ENCODE measurements at regions not wholly inside any gene's neighbourhood (a gene's known extent, or its start where the extent isn't known, plus 50 kb on each side); places are given as distances from the start of the nearest gene placed in this dataset.

DNA sequence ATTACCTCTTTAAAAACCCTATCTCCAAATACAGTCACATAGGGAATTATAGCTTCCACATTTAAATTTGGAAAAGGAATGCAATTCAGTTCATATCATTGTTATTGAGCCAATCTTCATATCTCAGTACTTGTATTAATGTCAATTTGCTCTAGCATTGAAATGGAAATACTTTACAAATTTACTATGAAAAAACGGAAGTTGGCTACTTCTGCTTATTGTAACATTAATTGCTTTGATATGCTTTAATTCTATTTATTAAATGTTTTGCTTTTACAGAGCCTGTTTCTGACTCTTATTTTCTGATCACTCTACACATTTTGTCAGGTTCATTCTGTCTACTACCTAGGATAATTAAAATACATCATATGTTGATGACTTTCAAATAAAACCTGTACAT, 412.6 kb downstream of the KCNJ3 start:
- no peak for DNase-seq

DNA sequence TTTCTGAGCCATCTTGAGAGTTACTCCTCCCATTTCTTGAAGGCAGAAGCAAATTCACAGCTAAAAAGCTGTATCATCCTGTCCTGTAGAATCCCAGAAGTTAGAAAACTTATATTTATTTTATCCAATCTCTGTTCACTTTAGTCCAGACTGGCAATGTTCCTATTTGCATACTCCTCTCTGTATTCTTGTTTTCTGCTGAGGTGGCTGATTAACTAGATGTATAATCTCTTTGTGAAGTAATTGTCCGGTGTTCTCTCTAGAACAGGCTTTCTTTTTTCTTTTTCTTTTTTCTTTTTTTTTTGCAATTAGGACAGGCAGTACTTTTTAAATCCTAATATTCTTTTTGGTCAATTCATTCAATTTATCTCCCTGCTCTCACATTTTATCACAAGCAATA, 411.0 kb downstream of the KCNJ3 start:
- no peak for DNase-seq

DNA sequence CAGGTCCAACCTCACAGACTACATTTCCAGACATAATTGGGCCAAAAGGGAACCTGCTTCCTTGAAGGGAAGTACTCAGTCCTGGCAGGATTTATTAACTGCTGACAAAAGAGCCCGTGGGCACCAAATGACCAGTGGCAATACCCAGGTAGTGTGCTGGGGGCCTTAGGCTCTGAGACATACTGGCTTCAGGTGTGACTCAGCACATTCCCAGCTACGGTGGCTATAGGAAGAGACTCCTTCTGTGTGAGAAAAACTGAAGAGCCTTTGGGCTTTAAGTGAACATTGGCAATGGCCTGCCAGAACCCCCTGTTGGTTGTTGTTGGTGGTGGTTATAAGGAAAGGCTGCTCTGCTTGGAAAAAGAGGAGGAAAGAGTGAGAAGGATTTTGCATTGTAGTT, 401.8 kb downstream of the KCNJ3 start:
- DNase-seq: no peak

DNA sequence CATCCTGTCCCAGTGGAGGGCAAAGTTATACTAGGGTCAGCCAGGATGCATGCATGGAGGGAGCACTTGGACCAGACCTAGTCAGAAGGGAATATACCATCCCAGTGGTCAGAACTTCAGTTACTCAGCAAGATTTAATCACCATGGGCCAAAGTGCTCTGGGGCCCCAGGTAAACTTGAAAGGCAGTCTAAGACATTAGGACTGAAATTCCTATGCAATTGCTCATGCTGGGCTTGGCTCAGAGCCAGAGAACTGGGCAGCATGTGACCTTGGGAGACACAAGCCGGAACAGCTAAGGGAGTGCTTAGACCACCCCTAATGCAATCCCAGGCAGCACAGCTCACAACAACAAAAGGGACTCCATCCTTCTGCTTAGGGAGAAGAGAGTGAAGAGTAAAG, 401.3 kb downstream of the KCNJ3 start:
- DNase-seq: no peak

DNA sequence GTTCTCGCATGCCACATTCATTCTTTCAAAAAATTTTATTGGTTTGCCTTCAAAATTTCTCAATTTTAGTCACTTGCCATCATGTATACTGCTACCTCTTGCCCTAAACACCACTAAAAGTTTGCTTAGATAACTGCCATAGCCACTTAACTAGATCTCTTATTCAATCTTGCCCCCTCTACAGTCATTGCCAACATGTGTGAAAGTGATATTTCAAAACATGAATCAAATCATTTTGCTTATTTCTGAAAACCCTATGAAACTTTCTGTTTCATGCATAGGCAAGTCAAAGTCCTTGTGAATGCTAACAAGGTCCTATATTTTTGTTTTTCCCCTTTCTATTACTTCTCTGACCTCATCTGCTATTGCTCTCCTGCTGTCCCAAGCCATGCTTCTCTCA, 397.1 kb downstream of the KCNJ3 start:
- no peak for DNase-seq

DNA sequence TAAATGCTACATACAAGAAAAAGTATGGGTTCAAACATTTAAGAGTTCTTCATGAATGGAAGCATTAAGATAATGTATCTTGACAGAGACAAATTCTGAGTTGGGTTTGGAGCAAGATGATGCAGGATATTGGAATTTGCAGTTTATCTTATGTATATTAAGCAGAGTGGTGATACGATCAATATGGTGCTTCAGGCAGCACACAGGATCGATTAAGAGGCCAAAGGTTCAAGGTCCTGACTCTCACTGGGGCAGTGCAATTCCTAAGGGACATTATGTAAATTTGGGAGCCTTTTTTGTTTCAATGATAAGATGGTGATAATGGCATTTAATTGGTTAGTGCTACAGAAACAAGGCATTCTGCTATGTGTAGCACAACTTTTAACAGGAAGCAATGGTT, 381.9 kb downstream of the KCNJ3 start:
- DNase-seq: no peak

DNA sequence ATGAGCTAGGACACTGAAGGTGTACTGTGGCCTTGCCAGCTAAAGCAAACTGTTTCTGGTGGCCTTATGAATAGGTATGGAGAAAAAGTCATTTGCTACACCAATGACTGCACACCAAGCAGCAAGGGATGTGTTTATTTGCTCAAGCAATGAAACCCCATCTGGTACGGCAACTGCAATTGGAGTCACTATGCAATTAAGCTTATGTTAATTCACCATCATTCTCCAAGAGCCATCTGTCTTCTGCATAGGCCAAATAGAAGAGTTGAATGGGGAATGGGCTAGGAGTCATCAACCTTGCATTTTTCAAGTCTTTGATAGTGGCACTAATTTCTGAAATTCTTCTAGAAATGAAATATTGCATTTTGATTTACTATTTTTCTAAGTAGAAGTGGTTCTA, 372.0 kb downstream of the KCNJ3 start:
- no peak for DNase-seq

DNA sequence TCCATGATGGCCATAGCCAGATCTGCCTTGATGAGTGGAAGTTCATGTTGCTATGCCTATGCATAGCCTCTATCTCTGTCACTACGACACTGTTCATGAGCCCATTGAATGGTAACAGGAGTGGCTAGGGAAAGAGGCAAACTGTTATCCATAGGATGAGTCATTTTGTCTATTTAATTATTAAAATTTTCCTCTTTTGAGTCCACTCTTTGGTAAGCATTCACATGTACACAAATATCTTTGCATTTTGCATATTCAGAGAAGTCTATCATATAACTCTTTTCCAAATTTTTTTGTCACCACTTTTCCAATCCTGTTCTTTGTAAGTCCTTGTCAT, 364.4 kb downstream of the KCNJ3 start:
- no peak for DNase-seq

DNA sequence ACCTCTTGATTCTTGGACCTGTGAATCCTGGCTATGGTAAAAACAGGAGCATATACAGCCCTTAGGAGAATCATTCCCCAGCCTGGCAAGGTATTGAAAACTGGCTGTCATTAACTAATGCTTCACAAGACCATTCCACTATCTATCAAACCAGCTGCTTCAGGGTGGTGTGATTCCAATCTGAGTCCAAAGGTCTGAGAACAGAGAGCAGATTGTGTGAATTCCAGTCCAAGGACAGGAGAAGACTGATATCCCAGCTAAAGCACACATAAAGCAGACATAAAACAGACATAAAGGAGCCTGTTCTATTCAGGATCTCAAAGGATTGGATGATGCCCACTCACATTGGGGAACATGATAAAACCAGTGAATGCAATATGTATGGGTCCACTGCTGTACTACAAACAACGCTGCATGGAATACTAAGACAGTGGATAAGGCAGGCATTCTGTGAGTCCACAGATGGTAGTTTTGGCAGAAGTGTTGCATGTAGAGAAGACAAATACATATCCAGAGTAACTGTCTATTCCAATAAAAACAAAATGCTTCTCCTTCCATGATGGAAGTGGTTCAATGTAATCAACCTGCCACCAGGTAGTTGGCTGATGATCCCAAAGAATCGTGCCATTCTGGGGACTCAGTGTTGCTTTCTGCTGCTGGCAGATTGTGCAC, 363.9 kb downstream of the KCNJ3 start:
- no peak for DNase-seq

DNA sequence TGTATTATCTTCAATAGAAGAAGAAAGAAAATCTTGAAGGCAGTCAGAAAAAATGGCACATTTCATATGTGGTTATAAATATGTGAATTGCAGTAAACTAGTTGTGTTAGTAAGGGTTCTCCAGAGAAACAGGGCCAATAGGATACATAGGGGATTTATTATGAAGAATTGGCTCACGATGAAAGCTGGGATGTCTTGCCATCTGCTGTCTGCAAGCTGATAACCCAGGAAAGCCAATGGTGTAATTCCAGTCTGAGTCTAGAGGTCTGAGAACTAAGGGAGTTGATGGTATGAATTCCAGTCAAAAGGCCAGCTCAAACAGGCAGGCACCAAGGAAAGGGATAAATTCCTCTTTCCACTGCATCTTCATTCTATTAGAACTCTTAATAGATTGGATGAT, 362.4 kb downstream of the KCNJ3 start:
- DNase-seq: no peak

DNA sequence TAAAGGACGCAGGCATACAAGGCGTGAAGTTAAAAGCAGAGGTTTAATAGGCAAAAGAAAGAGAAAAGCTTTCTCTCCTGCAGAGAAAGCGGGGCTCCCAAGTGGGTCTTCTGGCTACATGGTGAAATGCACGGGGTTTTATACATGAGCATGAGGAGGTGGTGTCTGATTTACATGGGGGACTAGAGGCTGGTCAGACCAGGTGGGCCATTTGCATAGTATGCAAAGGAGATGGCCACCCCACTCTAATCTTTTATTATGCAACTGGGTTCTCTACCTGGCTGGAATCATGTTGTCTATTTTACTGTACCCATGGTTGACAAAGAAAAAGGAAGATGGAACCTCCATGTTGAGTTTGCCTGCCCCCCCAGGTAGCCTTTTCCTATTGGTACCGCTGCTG, 356.2 kb downstream of the KCNJ3 start:
- DNase-seq: no peak

DNA sequence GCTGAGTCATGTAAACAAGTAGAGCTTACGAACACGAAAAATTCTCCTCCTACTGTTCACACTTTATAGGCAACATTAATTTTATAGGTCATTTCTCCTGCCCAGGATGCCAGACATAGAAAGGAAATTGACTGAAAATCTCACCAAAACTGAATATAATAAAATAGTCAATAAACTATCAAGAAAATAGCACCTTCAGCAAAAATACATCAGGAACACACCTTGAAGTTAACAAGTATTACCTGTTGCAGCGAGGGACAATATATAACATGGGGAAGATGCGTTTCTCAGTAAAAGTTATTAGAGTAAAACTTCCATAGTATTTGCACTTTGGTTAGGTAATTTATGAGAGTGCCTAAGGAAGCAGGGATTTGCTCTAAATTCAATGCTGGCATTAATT, 344.6 kb downstream of the KCNJ3 start:
- no peak for DNase-seq

DNA sequence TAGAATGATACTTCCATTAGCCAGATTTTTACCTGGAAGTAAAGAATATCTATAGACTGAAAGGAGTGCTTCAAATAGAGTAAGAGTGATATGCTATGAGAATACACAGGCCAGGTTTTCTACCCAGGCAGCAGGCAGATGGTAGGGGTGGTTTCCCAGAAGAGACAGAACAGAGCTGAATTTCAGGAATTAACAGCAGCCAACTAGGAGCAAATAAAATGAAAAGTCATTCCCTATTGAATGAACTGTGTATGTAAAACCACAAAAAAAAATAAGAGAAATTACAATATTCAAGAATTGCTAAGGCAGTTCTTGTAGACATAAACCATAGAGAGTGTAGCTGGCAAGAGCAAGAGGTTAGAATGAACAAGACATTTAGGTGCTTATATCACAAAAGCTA, 336.8 kb downstream of the KCNJ3 start:
- DNase-seq: no peak

DNA sequence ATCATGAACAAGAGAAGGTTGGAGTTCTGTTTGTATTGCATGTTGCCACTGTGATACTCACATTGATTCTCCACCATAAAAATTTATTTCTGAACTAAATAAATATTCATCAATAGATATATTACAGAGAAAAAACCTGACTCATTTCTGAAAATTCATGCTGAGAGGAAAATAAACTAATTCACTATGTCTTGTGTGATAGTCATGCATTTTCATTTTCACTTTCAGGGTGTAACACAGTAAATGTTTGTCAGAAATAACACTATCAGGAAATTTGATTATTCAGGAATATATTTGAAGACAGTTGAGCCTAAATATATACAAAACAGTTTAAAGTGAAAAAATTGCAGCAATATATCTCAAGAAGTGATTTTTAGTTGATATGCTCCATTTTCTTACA, 335.2 kb downstream of the KCNJ3 start:
- no peak for DNase-seq

DNA sequence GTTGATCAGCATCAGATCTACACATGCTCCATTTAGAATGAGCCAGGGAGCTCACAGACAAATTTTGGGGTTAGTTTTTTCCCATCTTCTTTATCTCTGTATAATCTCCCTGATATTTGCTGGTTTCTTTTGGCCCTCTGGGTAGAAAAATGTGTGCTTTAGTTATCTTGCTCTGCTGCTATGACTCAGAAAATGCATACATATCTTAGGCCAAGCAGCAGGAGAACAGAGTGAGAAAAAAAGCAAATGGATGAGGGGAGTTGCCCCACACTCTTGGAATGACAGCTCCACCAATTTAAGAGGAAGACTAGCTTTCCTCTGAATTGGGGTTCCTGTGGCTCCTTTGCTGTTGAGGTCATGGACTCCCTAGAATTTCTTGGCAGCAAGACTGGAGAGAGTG, 331.8 kb downstream of the KCNJ3 start:
- DNase-seq: no peak

DNA sequence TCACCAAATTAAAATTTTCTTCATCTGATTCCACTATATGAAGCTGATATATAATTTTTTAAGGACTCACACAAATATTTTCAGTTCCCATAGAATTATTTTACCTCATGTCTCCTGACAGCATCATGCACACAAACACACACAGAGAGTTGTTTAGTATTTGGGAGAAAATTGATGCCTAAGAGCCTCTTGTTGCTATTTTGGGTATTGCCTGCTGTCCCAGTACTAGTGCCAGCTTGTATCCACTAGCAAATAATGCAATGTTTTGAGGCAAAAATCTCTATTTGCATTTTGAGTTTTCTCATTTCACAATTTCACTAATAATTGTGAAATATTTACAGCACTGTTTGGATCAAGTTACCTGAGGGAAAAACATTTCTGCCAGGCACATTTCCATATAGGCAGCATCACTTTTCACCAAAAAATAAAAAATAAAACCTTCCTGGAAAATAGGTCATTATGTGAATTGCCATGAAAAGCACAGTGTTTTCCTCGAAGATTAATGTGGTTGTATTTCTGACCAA, 328.2 kb downstream of the KCNJ3 start:
- no peak for DNase-seq

DNA sequence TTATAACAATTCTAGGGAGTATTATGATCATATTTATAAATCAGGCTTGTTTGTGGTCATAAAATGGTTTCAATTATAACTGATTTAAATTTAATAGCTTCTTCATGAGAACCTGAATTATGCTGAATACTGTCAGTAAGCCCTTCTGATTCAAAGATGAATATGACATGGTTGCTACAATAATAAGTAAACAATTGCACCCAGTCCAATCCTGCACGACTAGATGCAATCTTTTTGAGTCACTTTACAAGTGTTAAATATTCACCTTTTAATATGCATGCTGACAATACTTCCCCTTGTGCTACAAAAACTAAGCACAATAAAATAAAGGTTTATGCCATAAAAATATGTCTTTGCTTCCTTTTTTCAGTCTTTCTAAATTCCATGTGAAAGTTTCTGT, 325.2 kb downstream of the KCNJ3 start:
- DNase-seq: no peak

DNA sequence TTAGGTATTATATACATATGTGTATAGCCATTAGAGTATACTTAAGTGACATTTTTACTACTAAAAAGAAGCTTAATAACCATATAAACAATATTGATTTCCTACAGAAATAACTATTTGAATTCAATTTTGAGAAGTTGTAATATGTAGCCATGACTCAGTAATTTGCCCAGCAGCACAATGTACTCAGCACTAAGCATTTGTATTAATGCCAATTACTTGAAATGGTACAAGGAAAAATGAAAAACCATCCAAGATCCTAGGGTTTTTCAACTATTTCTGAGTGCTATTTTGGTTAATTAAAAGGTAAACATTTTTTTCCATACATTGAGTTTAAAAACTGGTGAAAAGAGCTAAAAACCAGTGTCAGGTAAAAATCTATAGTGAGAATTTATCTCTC, 324.0 kb downstream of the KCNJ3 start:
- no peak for DNase-seq

DNA sequence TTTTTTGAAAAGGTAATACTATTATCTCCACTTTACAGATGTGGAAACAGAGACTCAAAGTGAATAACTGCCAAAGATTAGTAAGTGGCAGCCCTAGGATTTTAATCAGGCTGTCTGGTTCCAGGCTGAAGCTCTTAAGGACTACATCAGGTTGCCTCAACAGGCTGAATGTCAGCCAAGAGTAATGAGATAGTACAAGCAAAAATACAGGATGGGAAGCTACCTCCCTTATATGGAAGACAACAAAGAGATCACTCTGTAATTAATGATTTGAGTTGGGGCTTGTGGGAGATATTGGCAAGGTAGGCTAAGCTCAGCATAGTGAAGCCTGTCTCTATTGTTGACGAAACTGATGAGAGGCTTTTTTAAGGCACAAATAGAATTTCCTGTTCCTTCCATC, 323.1 kb downstream of the KCNJ3 start:
- no peak for DNase-seq

DNA sequence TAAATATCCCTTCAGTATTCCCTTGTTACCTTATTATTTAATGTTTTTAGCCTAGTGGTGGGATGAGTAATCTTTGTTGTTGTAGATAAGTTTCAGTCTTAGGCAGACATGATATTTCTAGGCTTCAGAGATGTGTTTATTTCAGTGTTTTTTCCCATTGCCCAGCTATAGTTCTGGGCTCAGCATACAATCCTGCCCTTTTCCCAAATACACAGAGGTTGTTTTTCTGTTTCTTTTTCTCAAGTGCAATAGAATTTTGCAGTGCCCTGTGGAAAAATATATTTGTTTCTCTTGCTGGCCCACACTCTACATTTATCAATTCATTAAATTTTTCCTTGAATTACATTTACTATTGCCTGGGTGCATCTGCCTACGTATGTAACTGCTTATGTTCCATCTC, 321.8 kb downstream of the KCNJ3 start:
- no peak for DNase-seq

DNA sequence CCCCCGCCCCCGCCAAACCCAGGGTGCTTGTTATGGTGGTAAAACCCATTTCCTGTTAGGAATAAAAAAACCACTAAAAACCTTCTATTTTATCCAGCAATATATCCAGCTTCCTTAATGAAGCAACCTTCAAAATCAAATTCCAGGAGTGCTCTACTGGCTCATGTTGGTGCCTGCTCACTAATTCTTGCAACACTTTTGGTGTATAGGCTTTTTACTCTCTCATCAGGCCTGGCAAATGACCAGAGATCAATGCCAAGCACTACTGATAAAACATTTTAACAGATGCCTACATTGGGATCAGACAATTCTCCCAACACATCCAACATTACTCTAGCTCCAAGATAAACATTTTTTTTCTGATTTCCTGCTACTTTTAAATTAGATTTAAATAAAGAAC, 312.4 kb downstream of the KCNJ3 start:
- no peak for DNase-seq

DNA sequence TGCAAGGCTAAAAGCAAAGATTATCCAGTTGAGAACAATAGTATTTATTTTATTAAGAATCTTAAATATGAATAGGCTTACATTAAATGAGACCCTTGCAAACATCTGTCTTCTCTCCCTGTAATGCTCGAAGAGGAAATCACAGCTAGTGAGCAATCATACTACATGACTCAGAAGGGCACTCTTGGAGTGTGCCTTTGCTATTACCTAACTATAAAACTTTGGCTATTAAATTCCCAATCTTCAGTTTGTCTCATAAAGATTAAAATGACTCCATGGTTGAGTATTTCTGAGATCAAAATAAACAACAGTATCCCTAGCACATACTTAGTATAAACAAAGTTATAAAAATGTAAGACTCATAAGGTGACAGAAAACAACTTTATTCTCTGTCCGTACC, 296.9 kb downstream of the KCNJ3 start:
- no peak for DNase-seq

DNA sequence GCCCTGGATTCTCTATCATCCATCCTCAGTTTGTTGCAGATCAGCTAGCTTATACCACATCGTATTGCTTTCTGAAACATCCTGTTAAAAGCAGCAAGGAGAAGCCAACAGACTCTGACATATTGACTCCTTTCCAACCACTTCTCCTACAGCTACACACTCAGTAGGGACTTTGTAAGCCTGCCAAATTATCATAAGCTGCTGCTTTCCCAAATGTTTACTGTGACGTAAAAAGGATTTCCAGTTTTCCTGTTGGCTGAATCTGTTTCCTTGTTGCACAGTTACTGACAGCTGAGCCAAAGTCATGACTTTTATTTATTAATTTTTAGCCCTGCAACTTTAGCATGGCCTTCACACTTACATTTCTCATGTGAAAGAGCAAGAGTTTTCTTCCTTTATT, 294.3 kb downstream of the KCNJ3 start:
- no peak for DNase-seq

DNA sequence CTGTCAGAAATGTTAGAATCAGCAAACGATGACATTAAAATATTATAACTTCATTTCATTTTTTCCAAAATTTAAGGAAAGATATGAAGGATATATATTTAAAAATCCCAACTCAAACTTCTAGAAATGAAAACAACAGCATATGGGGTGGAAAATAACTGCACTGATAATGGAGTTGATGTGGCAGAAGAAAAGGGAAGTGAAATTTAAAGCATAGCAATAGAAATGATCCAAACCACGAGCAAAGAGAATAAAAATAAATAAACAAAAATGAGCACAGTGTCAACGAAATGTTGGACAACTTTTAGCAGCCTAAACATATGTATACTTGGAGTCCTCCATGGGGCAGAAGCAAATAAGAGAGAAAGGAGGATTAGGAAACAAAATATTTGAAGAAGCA, 280.2 kb downstream of the KCNJ3 start:
- DNase-seq: no peak

DNA sequence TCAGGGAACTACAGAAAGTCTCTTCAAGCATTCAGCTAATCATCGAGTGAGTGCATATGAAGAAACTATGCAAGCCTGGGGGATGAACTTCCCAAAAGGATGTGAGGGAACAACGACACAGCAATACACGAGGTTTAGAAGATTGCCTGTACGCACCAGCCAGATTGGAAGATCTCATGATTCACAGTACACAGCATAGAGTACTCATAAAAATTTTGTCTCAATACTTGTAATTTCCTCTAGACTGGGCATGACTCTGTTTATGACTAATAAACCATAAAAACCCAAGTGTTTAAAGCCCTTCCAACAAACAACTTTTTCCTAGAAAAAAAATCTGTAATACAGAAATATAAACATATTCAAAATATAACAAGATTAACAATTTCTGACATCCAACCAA, 279.7 kb downstream of the KCNJ3 start:
- no peak for DNase-seq

DNA sequence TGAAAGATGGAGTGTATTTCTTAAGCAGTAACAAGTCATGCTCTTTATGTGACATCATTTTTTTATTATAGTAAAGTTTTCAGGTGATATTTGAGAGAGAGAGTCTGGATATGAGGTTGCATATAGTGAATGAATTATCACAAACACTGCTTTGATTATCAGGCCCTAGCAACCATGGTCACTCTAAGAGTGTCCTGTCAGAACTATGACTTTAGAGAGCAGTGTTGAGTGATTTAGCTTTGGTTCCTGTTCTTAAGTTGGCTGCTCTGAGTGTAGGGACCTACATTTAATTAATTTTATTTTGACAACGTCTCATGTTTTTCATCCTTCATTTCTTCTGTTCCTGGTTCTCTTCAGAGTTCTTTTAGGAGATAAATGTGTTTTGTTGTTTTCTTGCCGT, 275.5 kb downstream of the KCNJ3 start:
- DNase-seq: no peak

All from RPMI8226 (cell line).